Activated CD8-positive, alpha-beta memory T cell treated with anti-CD3 and anti-CD28 coated beads, Interleukin-2, amount 50 U/mL, for 4 hours (primary cell): ENCODE measurements at regions not wholly inside any gene's neighbourhood (a gene's known extent, or its start where the extent isn't known, plus 50 kb on each side); places are given as distances from the start of the nearest gene placed in this dataset.
"Not testable (repeated sequence)": the region's sequence is repeated elsewhere in the genome, so short reads cannot be mapped to it uniquely, and the experiment has no call there.

Source experiments
- DNase-seq: peaks from one replicate; pipeline ENCODE4 v3.0.0-alpha.2; 2020

DNA sequence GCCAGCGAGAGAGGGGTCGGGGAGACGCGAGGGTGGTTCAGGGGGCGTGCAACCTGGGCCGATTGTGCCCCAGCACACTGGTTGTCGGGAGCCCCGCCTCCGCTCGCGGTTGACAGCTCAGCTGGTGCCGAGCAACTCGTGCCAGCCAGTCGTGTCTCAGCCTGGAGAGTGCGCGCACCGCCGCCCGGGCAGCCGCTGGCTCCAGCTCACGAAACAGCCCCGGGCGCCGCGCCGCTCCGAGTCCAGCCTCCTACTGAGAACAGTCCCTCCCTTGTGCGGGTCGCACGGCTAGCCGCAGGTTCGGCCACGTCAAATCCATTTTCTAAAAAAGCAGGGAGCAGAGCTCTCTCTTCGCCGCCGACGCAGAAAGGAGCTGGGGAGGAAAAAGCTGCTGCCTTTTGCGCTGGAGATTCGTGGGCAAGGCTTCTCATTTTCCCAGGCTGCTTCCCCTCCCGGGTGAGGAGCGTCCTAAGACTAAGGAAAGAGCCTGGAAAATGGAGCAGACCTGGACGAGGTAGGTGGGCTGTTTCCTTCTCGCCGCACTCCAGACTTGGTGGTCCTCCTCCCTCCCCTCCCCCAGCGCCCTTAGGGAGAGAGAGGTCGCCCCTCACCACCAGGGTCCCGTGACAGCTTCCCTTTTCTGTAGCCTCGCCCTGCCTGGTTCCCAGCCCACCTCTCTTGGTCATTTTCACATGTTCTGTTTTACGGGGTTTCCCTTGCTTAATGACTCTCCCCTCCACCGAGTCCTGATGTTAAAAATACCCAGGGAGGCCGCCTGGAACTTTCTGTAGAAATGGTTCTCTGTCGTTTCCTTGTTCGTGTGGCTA is 56.7 kb upstream of the SEC22B start:
- DNase-seq, result not testable (repeated sequence)

DNA sequence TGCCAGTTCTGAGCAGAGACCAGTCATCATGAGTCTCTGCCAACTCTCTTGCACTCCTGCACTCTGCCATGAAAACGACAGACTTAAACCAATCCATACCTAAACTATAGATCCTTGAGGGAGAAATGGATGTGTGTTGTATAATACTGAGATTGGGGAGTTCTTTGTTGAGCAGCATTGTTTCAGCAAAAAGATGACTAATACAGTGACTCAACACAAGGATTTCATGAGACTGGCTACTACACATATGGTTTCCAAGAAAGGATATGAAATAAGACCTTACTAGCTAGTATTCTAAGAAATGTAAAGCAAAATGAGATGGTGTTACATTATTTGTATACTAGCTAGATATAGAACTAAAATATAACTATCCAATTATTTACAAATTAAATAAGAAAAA is 53.5 kb upstream of the SEC22B start:
- DNase-seq, result not testable (repeated sequence)
